ENCODE measurements at regions not wholly inside any gene's neighbourhood (a gene's known extent, or its start where the extent isn't known, plus 50 kb on each side); places are given as distances from the start of the nearest gene placed in this dataset.

DNA sequence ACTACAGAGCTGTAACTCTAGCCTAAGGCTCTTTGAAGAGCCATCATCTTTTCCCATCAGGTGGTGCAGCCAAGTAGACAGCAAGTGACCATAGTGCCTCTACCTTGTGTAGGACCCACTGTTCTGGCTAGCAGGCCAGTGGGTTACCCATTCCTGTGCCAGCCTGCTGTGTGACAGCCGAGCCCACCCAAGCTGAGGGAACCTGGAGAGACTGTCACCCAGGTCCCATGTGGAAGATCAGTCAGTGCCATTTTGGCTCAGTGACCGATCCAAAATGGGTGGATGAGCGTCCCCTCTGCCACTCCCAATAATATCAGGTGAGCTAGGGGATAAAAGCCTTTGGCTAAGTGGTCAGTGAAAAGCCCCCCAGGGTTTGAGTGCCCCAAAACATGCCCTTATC is 417.9 kb downstream of the MATN1 start:
- no peaks in the 10 kb centered on the region for H3K27me3 ChIP-seq (ENCODE audit: control insufficient read depth, extremely low read depth, insufficient read depth, low read length)
- H3K79me2 ChIP-seq (ENCODE audit: control insufficient read depth, insufficient read depth, low read length) = no peaks in the 10 kb centered on the region
- H3K4me3 ChIP-seq (ENCODE audit: control insufficient read depth in 2 of 3, extremely low read depth in 1 of 3, insufficient read depth in 2 of 3, low read depth in 1 of 3, low read length in 3 of 3) = no peak overlapping the region
- TF ChIP-seq EZH2 (IDR thresholded peaks at IDR 0.05; ENCODE audit: low read length) = no peak
- TF ChIP-seq, protein P1, sequence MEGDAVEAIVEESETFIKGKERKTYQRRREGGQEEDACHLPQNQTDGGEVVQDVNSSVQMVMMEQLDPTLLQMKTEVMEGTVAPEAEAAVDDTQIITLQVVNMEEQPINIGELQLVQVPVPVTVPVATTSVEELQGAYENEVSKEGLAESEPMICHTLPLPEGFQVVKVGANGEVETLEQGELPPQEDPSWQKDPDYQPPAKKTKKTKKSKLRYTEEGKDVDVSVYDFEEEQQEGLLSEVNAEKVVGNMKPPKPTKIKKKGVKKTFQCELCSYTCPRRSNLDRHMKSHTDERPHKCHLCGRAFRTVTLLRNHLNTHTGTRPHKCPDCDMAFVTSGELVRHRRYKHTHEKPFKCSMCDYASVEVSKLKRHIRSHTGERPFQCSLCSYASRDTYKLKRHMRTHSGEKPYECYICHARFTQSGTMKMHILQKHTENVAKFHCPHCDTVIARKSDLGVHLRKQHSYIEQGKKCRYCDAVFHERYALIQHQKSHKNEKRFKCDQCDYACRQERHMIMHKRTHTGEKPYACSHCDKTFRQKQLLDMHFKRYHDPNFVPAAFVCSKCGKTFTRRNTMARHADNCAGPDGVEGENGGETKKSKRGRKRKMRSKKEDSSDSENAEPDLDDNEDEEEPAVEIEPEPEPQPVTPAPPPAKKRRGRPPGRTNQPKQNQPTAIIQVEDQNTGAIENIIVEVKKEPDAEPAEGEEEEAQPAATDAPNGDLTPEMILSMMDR (optimal IDR thresholded peaks at IDR 0.05 in 1 of 3, IDR thresholded peaks at IDR 0.05 in 1 of 3, conservative IDR thresholded peaks at IDR 0.05 in 1 of 3; ENCODE audit: extremely low read depth in 1 of 3, insufficient read depth in 2 of 3, low read length in 3 of 3) = no peak
- no peak for FAIRE-seq
- no peak for DNase-seq (ENCODE audit: low read depth, low spot score)
- dilution Hi-C loops (cut with MboI; ENCODE audit: extremely low pct_ligation_motif_present, low sequenced_read_pairs) = no loop called here
- no peak overlapping the region for H3K4me2 ChIP-seq (ENCODE audit: control insufficient read depth, extremely low read depth, insufficient read depth, low read depth, low read length)
- H4K20me1 ChIP-seq (ENCODE audit: control insufficient read depth, extremely low read depth, insufficient read depth, low read length) = no peaks in the 10 kb centered on the region
- no peak overlapping the region for H2AFZ ChIP-seq (ENCODE audit: control insufficient read depth, low read length)
- no peaks in the 10 kb centered on the region for H3K9me1 ChIP-seq (ENCODE audit: control insufficient read depth, extremely low read depth, insufficient read depth, low read length)
- H3K36me3 ChIP-seq (ENCODE audit: control insufficient read depth in 2 of 2, extremely low read depth in 1 of 2, insufficient read depth in 2 of 2, low read length in 2 of 2) = no peaks in the 10 kb centered on the region
- no peaks in the 10 kb centered on the region for H3K9me3 ChIP-seq (ENCODE audit: control insufficient read depth, low read depth, low read length)
- H3K27ac ChIP-seq (ENCODE audit: control insufficient read depth, insufficient read depth, low read length) = no peak overlapping the region
- no peaks in the 10 kb centered on the region for H3K4me1 ChIP-seq (ENCODE audit: control insufficient read depth, extremely low read depth, insufficient read depth, low read length)
- no peak overlapping the region for H3K9ac ChIP-seq (ENCODE audit: control insufficient read depth, extremely low read depth, insufficient read depth, low read length)

DNA sequence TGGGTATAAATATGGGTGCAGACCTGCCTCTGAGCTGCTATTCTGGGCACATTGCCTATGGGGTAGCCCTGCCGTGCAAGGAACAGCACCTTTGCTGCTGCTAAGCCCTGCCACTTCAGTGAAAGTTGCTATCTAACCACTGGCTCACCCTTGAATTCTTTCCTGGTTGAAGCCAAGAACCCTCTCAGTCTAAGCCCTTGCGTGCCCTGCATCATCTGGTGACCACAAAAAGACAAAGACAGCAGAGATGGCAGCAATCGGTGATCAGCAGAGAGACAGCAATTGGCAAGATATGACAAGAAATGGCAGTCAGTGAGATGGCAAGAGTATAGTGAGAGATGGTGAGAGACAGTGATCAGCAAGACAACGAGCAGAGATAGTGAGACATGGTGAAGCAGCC is 418.3 kb downstream of the MATN1 start:
- Histone ChIP-seq H3K27ac (ENCODE audit: control insufficient read depth, insufficient read depth, low read length) (no peak overlapping the region), H3K4me2 (ENCODE audit: control insufficient read depth, extremely low read depth, insufficient read depth, low read depth, low read length) (no peak overlapping the region), H3K79me2 (ENCODE audit: control insufficient read depth, insufficient read depth, low read length) (no peaks in the 10 kb centered on the region), H2AFZ (ENCODE audit: control insufficient read depth, low read length) (no peak overlapping the region), H3K9me1 (ENCODE audit: control insufficient read depth, extremely low read depth, insufficient read depth, low read length) (no peaks in the 10 kb centered on the region), H3K4me3 (ENCODE audit: control insufficient read depth in 2 of 3, extremely low read depth in 1 of 3, insufficient read depth in 2 of 3, low read depth in 1 of 3, low read length in 3 of 3) (no peak overlapping the region), H3K27me3 (ENCODE audit: control insufficient read depth, extremely low read depth, insufficient read depth, low read length) (no peaks in the 10 kb centered on the region), H3K9me3 (ENCODE audit: control insufficient read depth, low read depth, low read length) (no peaks in the 10 kb centered on the region), H4K20me1 (ENCODE audit: control insufficient read depth, extremely low read depth, insufficient read depth, low read length) (no peaks in the 10 kb centered on the region), H3K36me3 (ENCODE audit: control insufficient read depth in 2 of 2, extremely low read depth in 1 of 2, insufficient read depth in 2 of 2, low read length in 2 of 2) (no peaks in the 10 kb centered on the region), H3K9ac (ENCODE audit: control insufficient read depth, extremely low read depth, insufficient read depth, low read length) (no peak overlapping the region), H3K4me1 (ENCODE audit: control insufficient read depth, extremely low read depth, insufficient read depth, low read length) (no peaks in the 10 kb centered on the region)
- dilution Hi-C loops (cut with MboI; ENCODE audit: extremely low pct_ligation_motif_present, low sequenced_read_pairs) = no loop called here
- DNase-seq (ENCODE audit: low read depth, low spot score) = no peak
- TF ChIP-seq, protein P1 (optimal IDR thresholded peaks at IDR 0.05 in 1 of 3, IDR thresholded peaks at IDR 0.05 in 1 of 3, conservative IDR thresholded peaks at IDR 0.05 in 1 of 3; ENCODE audit: extremely low read depth in 1 of 3, insufficient read depth in 2 of 3, low read length in 3 of 3) = no peak
- TF ChIP-seq EZH2 (IDR thresholded peaks at IDR 0.05; ENCODE audit: low read length) = no peak
- no peak for FAIRE-seq

All from keratinocyte (primary cell).